Neural progenitor cell (in vitro differentiated cells): ENCODE measurements at regions not wholly inside any gene's neighbourhood (a gene's known extent, or its start where the extent isn't known, plus 50 kb on each side); places are given as distances from the start of the nearest gene placed in this dataset.

Source experiments
- CTCF ChIP-seq: fragments of 200-600 bp; sonication (generic); IDR thresholded peaks from 2 replicates; pipeline ENCODE4 v1.5.1; 2017; ENCODE audit warnings: antibody characterized with exemption, mild to moderate bottlenecking
- EZH2 ChIP-seq: fragments of 200-600 bp; sonication (generic); IDR thresholded peaks from 2 replicates; pipeline ENCODE4 v1.6.1; 2017; ENCODE audit warnings: antibody characterized with exemption, mild to moderate bottlenecking, moderate library complexity
- EZH2phosphoT487 ChIP-seq: fragments of 200-600 bp; sonication (generic); IDR thresholded peaks from 2 replicates; pipeline ENCODE4 v1.6.1; 2017; ENCODE audit warnings: antibody characterized with exemption

DNA sequence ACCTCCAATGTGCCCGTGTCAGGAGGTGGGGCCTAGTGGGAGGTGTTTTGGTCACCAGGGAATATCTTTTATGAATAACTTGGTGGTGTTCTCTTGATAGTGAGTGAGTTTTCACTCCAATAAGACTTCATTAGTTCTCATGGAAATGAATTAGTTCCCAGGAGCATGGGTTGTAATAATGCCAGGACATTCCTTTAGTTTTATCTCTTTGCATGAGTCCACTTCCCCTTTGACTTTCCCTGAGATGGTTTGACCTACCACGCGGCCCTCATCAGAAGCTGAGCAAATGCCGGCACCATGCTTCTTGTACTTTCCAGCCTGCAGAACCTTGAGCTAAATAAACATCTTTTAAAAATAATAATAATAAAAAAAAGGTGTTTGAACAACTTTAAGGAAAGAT is 112.9 kb upstream of the ACSL4 start:
- no peak for TF ChIP-seq CTCF
- no peak for TF ChIP-seq EZH2
- TF ChIP-seq EZH2phosphoT487: no peak
